Cardiac septum (tissue), 1 donor: ENCODE measurements at regions not wholly inside any gene's neighbourhood (a gene's known extent, or its start where the extent isn't known, plus 50 kb on each side); places are given as distances from the start of the nearest gene placed in this dataset.
"Not testable (repeated sequence)": the region's sequence is repeated elsewhere in the genome, so short reads cannot be mapped to it uniquely, and the experiment has no call there.

ENCODE experiments used
- DNase-seq: peaks from one replicate; pipeline ENCODE4 v3.0.0-alpha.2; 2020; ENCODE audit warnings: low spot score
- intact Hi-C: fragments of 100-400 bp; cut with DNase I; formaldehyde crosslinking; loops from one replicate; pipeline ENCODE4 v1.14.0; 2022
- donor health status: DM: no; HTN: no; CAD: no.

- intact Hi-C loops: loop anchor here (5.0 to 10.0 kb wide), 6 partner anchors 173 to 1335 kb away; no protein-coding TSS in a partner anchor
- DNase-seq: no peak
These were observed 788.5 kb downstream of the MCTP2 start for GRCh38 chr15:95019907-95020306.

GRCh38 chr15:95021816-95022215 lies 790.5 kb downstream of the MCTP2 start:
- intact Hi-C loops: loop anchor here (10.0 kb wide), 3 partner anchors 347 to 1333 kb away; no protein-coding TSS in a partner anchor
- DNase-seq: no peak

- DNase-seq: no peak
These were observed 793.0 kb downstream of the MCTP2 start for GRCh38 chr15:95024351-95024750.

GRCh38 chr15:95025924-95026728 lies 794.8 kb downstream of the MCTP2 start:
- intact Hi-C loops: loop anchor here (10.0 kb wide), 3 partner anchors 351 to 1329 kb away; no protein-coding TSS in a partner anchor
- DNase-seq: no peak

More at GRCh38 chr15:95024351-95024750, 793.0 kb downstream of the MCTP2 start:
- intact Hi-C loops: loop anchor here (10.0 kb wide), 3 partner anchors 350 to 1330 kb away; no protein-coding TSS in a partner anchor

- intact Hi-C loops: loop anchor here (10.0 kb wide), 3 partner anchors 353 to 1327 kb away; no protein-coding TSS in a partner anchor
These were observed 796.6 kb downstream of the MCTP2 start for GRCh38 chr15:95027981-95028380.

GRCh38 chr15:95032156-95032555 lies 800.8 kb downstream of the MCTP2 start:
- intact Hi-C loops: no loop called here

More at GRCh38 chr15:95027981-95028380, 796.6 kb downstream of the MCTP2 start:
- no peak for DNase-seq

GRCh38 chr15:95035106-95035505 lies 803.7 kb downstream of the MCTP2 start:
- intact Hi-C loops: no loop called here
- DNase-seq: no peak

More at GRCh38 chr15:95032156-95032555, 800.8 kb downstream of the MCTP2 start:
- DNase-seq: no peak

- intact Hi-C loops: no loop called here
- no peak for DNase-seq
These were observed 809.9 kb downstream of the MCTP2 start for GRCh38 chr15:95041297-95041696.

GRCh38 chr15:95043236-95043932 lies 812.0 kb downstream of the MCTP2 start:
- intact Hi-C loops, DNase-seq: not testable (repeated sequence)

- DNase-seq: no peak
- intact Hi-C loops: no loop called here
These were observed 812.6 kb downstream of the MCTP2 start for GRCh38 chr15:95043933-95044313.

- no peak for DNase-seq
- intact Hi-C loops: no loop called here
These were observed 813.5 kb downstream of the MCTP2 start for GRCh38 chr15:95044745-95045417.

- intact Hi-C loops: no loop called here
- no peak for DNase-seq
These were observed 820.5 kb downstream of the MCTP2 start for GRCh38 chr15:95051861-95052260.

- intact Hi-C loops: no loop called here
- DNase-seq: no peak
These were observed 828.1 kb downstream of the MCTP2 start for GRCh38 chr15:95059346-95059905.

GRCh38 chr15:95068701-95069521 lies 837.5 kb downstream of the MCTP2 start:
- intact Hi-C loops: no loop called here

GRCh38 chr15:95075792-95076677 lies 844.7 kb downstream of the MCTP2 start:
- intact Hi-C loops: no loop called here
- no peak for DNase-seq

More at GRCh38 chr15:95068701-95069521, 837.5 kb downstream of the MCTP2 start:
- no peak for DNase-seq

- intact Hi-C loops: no loop called here
- no peak for DNase-seq
These were observed 845.3 kb downstream of the MCTP2 start for GRCh38 chr15:95076678-95076990.

GRCh38 chr15:95078003-95078402 lies 846.6 kb downstream of the MCTP2 start:
- no peak for DNase-seq
- intact Hi-C loops: no loop called here

- intact Hi-C loops, DNase-seq: not testable (repeated sequence)
These were observed 848.9 kb downstream of the MCTP2 start for GRCh38 chr15:95080228-95080627.
